ENCODE measurements at regions not wholly inside any gene's neighbourhood (a gene's known extent, or its start where the extent isn't known, plus 50 kb on each side); places are given as distances from the start of the nearest gene placed in this dataset.
"Not testable (repeated sequence)": the region's sequence is repeated elsewhere in the genome, so short reads cannot be mapped to it uniquely, and the experiment has no call there.

DNA sequence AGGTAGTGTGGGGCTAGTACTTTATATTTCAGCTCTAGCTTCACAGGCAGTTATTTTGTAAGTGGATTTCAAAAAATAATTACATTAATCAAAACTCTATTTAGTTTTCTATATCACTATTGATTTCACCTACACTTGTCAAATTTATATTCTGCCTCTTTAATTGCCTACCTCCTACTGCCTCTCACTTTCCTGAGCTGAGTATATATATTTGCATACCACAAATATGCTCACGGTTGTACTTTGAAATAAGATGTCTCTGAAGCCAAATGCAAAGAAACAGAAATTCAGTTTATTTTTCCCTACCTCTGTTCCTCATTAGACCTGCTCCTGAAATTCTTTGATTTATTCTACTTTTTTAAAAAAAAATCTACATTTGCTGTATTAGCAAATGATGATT lies 309.3 kb upstream of the TGFBR2 start:
- no peak for DNase-seq (ENCODE audit: low read depth)

DNA sequence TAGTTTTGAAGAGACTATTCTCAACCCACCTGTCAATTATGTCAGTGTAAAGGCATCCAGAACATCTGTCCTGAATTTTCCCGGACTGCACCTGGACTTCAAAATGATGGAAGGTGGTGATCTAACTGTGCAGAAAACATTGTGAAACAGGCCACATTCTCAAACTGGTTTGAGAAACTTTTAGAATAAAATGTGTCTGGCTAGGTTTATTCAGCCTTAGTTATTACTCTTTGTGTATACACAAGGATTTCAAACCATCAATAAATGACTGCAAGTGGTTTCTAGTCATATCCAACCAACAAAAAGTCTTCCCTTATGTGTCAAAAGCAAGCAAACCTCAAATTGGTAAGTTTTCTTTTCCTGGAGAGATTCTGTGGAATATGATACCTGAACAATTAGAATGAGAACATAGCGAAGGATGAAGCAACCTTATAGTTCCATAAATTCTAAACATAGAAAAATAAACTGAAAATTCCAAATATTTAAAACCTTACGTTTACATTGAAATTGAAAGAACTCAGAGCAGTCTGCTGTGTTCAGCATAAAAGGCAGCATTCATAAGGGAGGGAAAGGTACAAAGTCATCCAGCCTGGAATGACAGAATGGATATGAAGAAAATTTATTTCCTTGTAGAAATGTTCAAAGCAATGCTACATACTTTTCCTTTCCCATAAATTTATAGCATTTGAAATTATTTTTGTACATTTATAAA lies 306.6 kb upstream of the TGFBR2 start:
- DNase-seq (ENCODE audit: low read depth) = no peak

DNA sequence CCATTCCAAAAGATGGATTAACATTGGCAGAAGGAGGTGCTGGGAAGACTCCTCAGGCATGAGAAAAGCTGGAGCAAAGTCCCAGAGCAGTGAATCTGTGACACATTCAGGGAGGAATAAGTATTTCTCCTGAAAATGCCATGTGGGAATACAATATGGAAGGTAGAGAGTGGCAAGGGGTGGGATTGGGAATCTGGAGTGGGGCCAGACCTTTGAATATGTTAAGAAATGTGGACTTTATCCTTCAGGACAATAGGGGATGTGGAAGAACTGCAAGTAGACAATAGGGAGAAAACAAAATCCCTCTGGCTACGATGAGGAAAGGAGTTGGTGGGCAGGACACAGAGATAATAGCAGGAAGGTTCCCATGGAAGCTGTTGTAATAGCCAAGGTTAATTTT lies 305.6 kb upstream of the TGFBR2 start:
- no peak for DNase-seq (ENCODE audit: low read depth)

DNA sequence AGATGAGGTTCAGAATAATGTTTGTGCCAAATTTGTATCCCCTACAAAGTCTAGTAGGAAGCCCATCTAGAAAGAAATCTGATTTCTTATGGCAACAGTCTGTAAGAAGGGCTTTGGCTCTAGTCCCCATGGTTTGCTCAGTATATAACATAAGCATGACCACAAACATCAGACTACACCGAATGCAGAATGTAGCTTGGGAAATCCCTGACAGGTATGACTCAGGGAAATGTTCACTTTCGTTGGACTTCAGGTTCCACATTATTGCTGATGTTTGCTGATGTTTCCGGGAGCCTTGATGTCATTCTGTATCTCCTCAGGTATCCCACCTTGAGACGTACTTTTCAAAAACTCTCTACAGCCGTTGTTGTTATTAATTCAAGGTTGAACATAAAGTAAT lies 304.4 kb upstream of the TGFBR2 start:
- no peak for DNase-seq (ENCODE audit: low read depth)

DNA sequence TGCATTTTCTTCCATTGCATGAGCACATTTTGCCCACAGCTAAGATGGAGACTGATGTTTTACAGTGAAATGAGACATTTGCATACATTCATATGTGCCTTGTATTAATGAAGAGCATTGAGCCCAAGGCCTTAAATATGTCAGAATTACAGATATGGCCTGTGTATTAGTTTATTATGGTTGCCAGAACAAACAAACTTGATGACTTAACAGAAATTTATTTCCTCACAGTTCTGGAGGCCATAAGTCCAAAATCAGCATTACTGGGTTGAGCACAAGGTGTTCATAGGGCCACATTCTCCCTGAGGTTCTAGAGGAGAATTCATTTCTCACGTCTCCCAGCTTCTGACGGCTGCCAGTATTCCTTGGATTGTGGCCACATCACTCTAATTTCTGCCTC lies 302.6 kb upstream of the TGFBR2 start:
- no peak for DNase-seq (ENCODE audit: low read depth)

DNA sequence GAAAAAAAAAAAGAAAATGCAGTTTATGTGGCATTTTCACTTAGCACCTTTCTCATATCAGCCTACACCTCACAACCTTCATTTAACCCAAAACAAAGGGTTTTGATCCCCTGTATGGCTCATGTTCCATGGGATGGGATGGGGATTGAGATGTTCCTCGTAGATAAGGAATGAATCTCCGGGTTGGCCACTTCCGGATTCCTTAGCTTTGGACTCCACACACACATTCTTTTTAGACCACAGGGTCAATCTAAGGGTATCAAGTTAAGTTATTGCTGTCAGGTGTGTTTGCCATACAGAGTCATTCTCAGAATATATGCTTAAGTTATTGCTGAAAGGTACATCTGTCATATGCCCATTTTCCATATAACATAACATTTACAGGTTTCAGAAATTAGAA lies 301.4 kb upstream of the TGFBR2 start:
- DNase-seq (ENCODE audit: low read depth) = no peak

DNA sequence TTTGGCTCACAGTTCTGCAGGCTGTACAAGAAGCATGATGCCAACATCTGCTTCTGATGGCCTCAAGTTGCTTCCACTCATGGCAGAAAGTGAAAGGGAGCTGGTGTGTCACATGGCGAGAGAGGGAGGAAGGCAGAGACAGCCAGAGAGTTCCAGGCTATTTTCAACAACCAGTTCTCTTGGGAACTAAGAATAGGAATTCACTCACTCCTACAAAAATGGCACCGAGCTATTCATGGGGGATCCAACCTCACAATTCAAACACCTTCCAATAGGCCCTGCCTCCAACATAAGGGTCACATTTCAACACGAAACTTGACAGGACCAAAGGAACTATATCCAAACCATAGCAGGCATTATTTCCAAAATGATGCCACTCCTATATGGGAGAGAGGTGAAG lies 299.5 kb upstream of the TGFBR2 start:
- no peak for DNase-seq (ENCODE audit: low read depth)

DNA sequence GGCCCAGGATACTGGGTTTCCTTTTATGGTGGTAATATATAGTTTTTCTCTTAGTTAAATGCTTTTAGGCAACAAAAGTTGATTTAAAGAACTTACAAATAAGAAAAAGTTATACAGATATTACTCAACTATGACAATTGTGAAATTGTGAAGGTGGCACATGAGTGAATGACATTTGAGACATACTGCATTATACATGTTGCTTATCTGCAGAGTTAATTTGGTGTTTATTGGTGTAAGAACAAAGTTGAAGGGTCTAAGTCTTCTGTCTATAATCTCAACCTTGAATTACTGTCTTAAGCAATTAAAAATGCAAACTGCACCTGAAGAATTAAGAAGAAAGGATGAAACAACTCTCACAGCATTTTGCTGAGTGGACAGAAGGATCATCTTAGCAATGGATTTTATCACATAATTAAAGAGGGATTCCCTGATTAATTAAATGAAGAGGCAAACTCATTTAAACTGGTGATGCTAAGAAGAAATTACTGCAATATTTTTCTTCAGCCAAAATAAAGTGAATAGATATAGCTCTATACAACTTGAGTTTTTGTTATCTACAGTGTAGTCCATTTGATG lies 298.9 kb upstream of the TGFBR2 start:
- no peak for DNase-seq (ENCODE audit: low read depth)

DNA sequence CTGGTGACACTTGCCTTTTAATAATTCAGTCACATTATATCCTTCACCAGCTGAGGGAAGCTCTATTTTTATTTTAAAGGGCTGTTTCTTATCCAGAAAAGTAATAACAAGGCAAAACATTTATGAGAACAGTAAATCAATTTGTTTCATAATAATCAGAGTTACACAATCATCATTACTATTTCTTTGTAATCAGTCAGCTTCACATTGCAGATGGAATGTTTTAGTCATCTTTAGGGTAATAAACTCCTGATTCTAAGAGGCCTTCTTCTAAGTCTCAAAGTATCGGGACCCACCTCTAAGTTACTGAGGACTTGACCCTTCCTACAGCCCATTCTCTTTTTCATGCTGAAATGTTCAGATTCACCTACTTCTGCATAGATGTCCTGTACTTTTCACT lies 298.3 kb upstream of the TGFBR2 start:
- DNase-seq (ENCODE audit: low read depth) = no peak

DNA sequence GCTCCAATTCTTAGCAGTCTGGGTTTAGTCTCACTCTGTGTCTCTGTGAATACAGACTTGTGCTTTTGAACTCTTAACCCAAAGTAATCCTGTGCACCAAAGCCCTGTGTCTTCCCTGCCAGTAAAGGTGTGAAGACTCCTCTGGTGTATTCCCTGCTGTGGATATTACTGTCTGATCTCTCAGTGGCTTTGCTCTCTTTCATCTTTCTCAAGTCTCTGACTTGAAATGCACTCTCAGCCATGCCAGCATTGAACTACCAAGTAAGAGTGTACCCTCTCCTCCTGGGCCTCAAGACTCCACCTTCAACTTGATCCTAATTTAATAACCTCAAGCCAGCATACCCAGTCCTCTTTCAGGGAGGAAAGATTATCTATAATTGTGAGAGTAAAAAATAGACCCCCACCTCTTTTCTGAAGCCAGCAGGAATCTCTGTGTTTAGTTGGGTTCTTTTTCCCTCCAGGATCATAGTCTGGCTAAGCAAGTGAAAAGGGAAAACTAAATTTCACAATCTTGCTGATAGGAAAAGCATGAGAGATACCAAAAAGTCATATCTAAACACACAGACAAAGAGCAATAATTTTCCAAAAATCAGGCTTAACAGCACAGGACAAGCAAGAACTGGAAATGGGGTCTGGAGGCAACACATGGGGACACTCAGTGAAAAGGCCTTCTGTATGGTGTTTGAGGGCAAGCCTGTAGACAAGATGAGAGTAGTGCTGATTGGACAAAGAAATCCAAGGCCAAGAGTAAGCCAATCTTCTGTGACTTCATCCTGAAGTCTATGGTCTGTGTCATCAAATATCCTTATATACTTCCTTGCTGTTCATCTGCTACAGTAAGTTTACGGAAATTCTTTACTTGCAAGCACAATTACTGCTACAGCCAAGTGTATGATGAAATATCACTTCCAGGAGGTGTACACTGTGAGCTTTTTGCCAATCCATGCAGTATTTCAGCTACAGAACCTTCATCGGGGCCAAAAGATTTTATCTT lies 296.1 kb upstream of the TGFBR2 start:
- no peak for DNase-seq (ENCODE audit: low read depth)

DNA sequence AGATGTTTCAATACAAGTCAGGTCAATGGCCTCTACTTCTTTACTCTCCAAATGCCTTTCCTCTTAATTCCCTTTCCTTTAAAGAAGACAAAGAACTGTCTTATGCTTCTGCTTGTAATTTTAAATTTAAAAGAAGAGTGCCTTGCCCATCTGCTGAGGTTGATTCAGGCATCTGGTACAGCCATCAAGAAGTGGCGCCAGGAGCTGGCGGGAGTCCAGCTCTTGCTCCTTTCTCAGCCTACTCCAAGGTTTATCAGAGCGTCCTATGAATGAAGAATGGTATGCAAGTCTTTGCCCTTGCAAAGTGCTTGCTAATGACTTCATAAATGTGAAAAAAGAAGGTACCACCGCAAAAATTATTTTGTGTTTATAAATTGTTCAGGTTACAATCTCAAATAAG lies 294.6 kb upstream of the TGFBR2 start:
- no peak for DNase-seq (ENCODE audit: low read depth)

DNA sequence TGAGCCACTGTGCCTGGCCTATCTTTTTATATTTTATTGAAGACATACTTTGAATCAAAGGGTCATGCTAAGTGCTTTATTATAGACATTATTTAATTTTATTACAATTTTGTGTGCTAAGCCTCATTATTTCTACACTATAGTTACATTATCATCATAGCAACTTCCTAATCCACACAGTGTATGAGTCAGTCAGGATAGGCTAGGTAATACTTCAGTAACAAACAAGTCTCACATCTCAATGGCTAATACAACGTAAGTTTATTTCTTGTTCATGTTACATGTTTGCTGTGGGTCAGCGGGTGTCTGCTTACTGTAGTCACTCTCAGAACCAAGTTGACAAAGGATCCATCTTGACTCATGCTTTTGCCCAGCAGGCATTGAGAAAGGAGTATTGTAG lies 292.6 kb upstream of the TGFBR2 start:
- DNase-seq (ENCODE audit: low read depth) = no peak

DNA sequence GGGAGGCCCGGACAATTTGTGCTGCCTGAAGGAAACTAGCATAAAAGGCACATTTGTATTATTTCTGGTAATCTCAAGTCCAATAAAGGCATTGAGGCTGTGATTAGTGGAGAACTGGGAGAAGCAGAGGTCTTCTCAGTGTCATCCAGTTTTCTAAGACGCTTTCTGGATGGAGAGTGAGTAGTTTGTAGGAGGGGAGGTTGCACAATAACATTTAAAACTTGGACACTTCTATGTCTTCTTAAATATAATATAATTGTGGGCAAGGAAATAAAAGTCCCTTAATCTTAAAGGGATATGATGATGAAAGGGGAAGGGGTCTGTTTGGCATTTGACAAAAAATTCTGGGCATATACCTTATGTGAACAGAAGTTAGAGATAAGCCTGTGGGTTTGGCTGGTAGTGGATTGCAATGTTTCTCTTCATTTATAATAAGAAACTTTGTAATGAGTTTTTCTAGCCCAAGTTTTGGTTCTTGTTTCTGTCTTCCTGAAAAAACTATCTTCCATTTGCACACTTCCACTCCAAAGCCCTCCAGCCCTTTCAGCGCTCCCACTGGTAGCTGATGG lies 291.6 kb upstream of the TGFBR2 start:
- no peak for DNase-seq (ENCODE audit: low read depth)

DNA sequence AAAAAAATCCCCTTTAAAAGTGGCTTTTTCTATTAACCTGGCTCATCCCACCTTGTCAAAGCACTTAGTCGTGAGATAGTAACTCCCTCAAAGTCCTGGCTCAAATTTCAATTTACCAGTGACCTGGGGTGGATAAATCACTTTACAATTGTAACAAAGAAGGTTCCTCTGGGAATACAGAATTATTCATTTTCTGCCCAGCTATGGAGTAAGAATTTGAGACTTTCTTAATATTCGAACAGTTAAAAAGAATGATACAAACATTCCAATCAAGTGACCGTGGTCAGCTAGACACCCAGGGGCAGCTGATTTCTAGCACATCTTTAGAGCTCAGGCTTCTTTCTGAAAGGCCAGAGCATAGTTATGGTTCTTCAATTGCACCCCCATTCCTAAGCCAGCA lies 291.0 kb upstream of the TGFBR2 start:
- DNase-seq (ENCODE audit: low read depth) = no peak

DNA sequence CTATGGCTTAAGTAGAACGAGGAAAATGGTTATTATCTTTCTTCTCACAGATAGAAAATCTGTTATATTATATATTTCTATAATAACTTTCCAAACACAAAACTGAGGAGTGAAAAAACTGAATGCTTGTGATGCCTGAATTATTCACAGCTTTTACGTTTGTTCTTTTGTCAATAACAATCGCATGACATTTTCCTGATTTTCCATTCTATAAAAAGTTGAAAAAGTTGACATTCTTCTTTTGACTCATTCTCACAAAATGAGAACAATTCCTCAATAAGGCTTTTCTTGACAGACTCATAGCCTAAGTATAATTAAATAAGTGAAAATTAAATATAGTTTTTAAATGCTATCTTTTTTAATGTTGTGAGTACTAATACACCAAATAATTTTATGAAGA lies 288.8 kb upstream of the TGFBR2 start:
- no peak for DNase-seq (ENCODE audit: low read depth)

DNA sequence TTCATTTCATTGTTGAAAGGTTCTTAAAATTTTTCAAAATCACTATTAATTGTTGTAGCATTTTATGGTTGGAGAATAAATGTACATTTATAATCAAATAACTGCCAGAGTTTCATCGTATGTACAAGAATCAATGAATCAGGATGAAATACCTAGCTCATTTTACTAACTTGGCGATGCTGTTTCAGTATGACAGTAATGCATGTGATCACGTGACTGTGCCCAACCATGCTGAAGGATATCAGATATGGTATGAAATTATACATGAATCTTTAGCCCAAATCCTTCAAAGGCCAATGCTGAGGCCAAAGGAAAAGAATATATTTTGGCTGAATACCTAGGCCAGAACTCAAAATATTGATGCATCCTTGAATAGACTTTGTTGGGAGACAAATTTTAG lies 288.3 kb upstream of the TGFBR2 start:
- no peak for DNase-seq (ENCODE audit: low read depth)

DNA sequence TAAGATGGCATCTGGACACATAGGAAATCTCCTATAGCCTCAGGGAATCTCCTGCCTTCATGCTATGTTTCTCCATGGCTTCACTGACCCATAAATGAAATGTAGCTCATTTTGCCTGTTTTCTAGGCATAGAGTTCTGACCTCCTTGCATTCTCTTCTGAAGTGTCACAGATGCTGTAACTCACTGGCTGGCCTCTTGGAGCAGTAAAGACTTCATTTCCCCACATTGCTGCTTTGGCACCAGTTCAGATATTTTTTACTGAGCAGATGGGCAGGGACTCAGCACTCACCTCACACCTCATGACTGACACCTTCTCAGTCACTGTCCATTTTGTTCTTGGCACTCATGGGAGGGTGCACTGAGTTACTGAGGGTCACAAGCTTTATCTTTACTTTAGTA lies 286.7 kb upstream of the TGFBR2 start:
- DNase-seq (ENCODE audit: low read depth) = no peak

DNA sequence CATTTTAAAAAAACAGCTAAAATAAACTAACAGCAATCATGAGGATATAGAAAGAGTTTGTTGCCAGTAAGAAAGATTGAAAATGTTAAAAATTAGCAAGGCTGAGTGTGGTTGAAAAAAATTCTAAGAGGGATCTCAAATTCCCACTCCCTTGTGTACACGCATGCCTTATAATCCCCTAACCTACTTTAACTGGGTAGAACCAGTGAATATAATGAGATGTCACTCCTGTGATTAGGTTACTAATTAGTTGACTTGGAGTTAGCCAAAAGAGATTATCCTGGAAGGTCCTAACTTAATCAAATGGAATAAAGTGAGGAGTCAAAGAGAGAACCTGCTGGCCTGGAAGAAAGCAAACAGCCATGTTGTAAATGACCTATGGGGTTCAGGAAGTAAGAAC lies 286.0 kb upstream of the TGFBR2 start:
- DNase-seq (ENCODE audit: low read depth) = no peak

DNA sequence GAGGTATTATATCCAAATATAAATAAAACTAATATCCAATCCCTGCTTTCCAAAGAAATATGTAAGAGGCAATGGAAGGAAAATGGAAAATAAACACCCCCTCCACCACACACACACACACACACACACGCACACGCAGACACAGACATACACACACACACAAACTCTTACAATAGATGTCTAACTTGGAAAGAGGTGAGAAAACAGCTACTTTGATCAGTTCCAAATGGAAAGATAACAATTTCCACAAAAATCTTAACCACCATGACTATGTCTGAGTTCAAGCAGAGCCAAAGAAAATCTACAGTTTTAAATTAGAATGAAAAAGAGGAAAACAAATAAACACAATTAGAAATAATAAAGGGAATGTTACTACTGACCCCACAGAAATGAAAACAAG lies 285.3 kb upstream of the TGFBR2 start:
- DNase-seq (ENCODE audit: low read depth) = no peak

DNA sequence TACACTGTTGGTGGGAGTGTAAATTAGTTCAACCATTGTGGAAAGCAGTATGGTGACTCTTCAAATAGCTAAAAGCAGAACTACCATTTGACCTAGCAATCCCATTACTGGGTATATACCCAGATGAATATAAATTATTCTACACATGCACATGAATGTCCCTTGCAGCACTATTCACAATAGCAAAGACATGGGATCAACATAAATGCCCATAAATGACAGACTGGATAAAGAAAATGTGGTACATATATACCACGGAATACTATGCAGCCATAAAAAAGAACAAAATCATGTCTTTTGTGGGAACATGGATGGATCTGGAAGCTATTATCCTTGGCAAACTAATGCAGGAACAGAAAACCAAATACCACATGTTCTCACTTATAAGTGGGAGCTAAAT lies 282.8 kb upstream of the TGFBR2 start:
- DNase-seq (ENCODE audit: low read depth) = not testable (repeated sequence)

DNA sequence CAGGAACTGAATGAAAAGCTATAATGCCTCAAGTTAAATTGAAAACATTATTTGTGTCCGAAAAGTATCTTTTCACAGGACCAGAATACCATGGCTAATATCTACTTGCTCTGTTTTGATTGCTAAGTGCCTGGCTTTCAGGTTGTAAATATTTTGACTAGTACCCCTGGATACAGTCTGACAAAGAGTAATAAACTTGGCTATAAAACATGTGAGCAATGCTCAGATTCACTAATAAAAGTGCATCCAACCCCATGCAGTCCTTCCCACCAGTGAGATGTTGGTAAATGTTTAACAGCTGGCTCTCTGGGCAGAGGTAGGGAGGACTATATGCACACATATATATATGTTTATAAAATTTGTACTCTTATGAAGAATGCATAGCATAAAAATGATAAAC lies 281.8 kb upstream of the TGFBR2 start:
- DNase-seq (ENCODE audit: low read depth) = no peak

DNA sequence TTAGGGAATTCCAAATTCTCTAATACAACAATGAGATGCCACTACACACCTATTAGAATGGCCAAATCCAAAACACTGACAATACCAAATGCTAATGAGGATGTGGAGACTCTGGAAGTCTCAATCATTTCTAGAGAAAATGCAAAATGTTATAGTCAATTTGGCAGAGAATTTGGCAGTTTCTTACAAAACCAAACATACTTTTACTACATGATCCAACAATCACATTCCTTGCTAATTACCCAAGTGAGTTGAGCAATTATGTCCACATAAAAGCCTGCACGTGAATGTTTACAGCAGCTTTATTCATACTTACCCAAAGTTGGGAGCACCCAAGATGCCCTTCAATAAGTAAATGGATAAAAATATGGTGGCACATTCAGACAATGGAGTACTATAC lies 278.4 kb upstream of the TGFBR2 start:
- not testable (repeated sequence) for DNase-seq (ENCODE audit: low read depth)

DNA sequence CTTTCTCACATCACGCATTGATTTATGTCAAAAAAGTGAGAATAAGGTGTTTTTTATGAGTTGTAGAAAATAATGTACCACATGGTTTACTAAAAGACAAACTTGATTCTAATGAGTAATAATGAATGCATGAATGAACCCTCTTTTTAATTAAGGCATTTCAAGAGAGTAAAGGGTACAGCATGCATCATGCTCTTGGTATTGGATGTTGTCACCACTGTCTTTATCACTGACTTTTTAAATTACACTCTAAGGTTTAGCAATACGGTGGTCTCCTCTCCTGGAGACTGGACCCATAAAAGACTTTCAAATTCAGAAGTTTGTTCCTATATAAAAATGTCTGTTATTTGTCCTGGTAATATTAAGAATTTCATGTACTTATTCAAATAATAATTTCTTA lies 277.5 kb upstream of the TGFBR2 start:
- DNase-seq (ENCODE audit: low read depth) = not testable (repeated sequence)
